GM12865 (cell line): ENCODE measurements at regions not wholly inside any gene's neighbourhood (a gene's known extent, or its start where the extent isn't known, plus 50 kb on each side); places are given as distances from the start of the nearest gene placed in this dataset.

Experiments
- DNase-seq: peaks from one replicate; pipeline ENCODE4 v3.0.0; 2010; ENCODE audit warnings: low read depth
- H3K4me3 ChIP-seq: 2 replicates; pipeline ENCODE4 v1.5.1; 2011; ENCODE audit warnings: mild to moderate bottlenecking, low read depth, low read length, control low read depth
- TF ChIP-seq, protein P1 (sequence below): IDR thresholded peaks from 2 replicates; pipeline ENCODE4 v1.5.1; 2011; ENCODE audit warnings: low read length, control low read depth, low read depth, inconsistent platforms; ENCODE audit not compliant: insufficient read depth; ENCODE audit errors: missing control alignments

DNA sequence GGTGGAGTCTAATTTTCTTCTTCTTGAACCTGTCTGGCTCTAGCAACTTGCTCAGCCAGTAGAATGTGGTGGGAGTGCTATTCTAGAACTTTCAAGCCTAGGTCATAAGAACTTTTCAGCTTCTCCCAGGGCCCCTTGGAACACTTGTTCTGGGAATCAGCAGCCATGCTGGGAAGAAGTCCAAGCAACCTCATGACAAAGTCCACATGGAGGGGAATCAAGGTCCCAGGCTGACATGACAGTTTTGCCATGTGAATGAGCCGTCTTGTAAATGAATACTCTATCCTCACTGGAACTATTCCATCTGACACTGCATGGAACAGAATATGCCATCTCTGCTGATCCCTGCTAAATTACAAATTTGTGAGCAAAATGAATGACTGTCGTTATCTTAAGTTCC, 214.2 kb upstream of the TBX3 start:
- no peak for DNase-seq
- TF ChIP-seq, protein P1, sequence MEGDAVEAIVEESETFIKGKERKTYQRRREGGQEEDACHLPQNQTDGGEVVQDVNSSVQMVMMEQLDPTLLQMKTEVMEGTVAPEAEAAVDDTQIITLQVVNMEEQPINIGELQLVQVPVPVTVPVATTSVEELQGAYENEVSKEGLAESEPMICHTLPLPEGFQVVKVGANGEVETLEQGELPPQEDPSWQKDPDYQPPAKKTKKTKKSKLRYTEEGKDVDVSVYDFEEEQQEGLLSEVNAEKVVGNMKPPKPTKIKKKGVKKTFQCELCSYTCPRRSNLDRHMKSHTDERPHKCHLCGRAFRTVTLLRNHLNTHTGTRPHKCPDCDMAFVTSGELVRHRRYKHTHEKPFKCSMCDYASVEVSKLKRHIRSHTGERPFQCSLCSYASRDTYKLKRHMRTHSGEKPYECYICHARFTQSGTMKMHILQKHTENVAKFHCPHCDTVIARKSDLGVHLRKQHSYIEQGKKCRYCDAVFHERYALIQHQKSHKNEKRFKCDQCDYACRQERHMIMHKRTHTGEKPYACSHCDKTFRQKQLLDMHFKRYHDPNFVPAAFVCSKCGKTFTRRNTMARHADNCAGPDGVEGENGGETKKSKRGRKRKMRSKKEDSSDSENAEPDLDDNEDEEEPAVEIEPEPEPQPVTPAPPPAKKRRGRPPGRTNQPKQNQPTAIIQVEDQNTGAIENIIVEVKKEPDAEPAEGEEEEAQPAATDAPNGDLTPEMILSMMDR = no peak
- H3K4me3 ChIP-seq = no peak overlapping the region

DNA sequence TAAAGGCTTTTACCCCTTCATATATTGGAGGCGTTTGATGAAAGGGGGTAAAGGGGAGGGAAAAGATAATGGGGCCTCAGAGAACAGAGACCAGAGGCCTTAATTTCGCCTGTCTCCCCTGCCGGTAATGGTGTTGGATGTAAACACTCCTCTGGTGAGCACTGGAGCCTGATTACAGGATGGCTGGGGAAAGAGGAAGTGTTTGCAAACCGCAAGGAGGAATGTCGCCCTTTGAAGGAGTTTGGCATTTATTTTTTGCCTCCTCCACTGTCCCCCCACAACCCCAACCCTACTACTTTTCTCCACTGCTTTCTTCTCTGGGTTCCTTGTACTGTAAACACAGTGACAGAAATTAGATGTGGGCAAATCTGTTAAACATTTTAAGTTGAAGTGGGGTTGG, 211.9 kb upstream of the TBX3 start:
- TF ChIP-seq, protein P1 = no peak
- no peak overlapping the region for H3K4me3 ChIP-seq
- DNase-seq = no peak

DNA sequence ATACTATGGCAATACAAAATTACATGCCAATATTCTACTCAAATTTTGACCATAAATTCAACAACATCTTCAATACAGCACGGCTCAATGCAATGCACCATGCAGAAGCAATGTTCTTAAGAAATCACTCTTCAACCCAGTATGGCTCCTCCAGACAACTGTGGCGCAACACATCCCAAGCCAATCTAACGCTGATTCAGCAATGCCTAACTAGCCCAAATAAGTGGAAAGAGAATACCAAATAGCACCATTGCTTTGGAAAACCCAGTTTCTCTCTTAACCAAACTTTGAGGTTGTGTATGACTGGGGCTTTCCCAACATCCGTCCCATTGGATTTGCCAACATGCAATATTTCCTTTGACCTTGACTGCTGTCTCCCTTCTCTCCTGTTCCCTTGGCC, 211.1 kb upstream of the TBX3 start:
- TF ChIP-seq, protein P1 = no peak
- no peak overlapping the region for H3K4me3 ChIP-seq
- no peak for DNase-seq

DNA sequence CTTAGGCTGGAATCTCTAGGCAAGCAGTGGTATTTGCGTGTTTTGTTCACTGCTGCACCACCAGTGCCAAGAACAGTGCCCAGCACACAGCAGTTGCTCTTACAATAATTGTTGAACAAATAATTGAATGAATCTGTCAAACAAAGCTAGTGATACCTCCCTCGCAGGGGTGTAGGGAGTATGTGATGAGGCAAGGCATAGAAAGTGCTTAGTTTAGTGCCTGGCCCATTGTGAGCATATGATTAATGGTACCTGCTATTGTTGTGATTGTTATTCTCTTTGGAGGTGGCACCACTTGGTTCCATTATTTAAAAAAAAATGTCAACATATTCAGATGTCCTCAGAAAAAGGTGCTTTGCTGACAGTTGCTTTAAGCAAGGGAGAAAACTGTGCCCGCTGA, 210.1 kb upstream of the TBX3 start:
- DNase-seq = no peak
- no peak overlapping the region for H3K4me3 ChIP-seq
- TF ChIP-seq, protein P1 = no peak

DNA sequence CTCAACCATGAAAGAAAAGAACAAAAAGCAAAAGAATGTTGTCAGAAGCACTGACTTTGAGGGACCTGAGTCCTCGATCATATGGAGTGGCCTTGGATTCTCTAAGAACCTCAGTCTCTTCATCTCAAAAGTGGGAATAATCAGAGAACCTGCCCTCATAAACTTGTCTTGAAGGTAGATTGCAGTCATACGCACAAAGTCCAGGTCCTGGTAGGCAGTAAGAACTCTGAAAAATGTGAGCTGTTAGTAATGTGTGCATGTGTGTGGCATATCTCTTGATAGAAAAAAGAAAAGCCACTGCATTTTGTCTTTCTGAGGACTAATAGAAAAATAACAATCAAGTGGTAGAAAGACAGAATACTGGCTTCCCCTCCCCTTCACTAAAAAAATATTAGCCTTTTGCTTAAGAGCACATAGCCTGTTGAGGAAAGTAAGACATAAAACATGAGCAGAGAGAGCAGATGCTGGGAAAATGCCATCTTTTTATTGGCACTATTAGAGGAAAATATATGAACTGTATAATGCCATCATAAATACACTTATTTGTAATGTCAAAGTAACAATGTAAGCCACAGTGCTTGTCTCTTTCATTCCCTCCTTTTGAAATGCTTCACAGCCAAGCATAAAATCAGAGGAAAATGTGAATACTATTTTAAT, 205.1 kb upstream of the TBX3 start:
- TF ChIP-seq, protein P1 = no peak
- H3K4me3 ChIP-seq = no peak overlapping the region
- DNase-seq = no peak

DNA sequence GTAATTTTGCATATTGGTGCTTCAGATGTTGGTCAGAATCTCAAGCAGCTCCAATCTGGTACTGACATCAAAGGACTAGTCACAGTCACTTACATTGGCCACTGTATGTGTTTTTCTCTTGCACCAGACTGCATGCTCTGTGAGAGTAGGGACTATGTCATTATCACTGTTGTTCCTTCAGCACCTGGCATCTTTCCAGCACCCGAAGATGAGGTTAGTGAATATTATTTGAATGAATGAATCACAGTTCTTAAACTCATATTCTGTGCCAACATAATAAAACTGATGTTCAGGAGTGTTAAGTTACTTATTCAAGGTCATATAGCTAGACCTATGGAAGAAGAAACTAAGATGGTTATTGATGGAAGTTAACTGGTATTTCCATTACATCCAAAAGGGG, 204.5 kb upstream of the TBX3 start:
- no peak overlapping the region for H3K4me3 ChIP-seq
- TF ChIP-seq, protein P1 = no peak
- no peak for DNase-seq

DNA sequence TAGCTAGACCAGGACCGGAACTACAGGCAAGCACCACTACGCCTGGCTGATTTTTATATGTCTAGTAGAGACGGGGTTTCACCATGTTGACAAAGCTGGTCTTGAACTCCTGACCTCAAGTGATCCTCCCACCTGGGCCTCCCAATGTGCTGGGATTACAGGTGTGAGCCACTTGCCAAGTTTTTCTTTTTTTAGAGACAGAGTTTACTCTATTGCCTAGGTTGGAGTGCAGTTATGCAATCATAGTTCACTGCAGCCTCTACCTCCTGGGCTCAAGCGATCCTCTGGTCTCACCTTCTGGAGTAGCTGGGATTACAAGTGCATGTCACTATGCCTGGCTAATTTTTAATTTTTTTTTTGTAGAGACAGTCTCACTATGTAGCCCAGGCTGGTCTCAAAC, 201.5 kb upstream of the TBX3 start:
- DNase-seq = no peak
- TF ChIP-seq, protein P1 = no peak
- no peak overlapping the region for H3K4me3 ChIP-seq
